Prostate gland (tissue), 2 donors: ENCODE measurements at regions not wholly inside any gene's neighbourhood (a gene's known extent, or its start where the extent isn't known, plus 50 kb on each side); places are given as distances from the start of the nearest gene placed in this dataset.

Experiments used
- DNase-seq: peaks from one replicate; pipeline ENCODE4 v3.0.0-alpha.2; 2019; ENCODE audit warnings: low spot score
- H3K27ac ChIP-seq, 2 donors: fragments of 200-600 bp; sonication (generic); 2 replicates each; pipeline ENCODE4 v1.5.1; 2017 to 2019
- H3K27me3 ChIP-seq: fragments of 200-600 bp; sonication (generic); replicated peaks from 2 replicates; pipeline ENCODE4 v1.5.1; 2019; ENCODE audit not compliant: insufficient read depth
- H3K36me3 ChIP-seq, 2 donors: fragments of 200-600 bp; sonication (generic); 1 replicate in 1 of 2; 2 replicates in 1 of 2; pipeline versions ENCODE4 v1.5.1 to v1.8.1; 2017 to 2019
- H3K4me1 ChIP-seq: fragments of 200-600 bp; sonication (generic); replicated peaks from 2 replicates; pipeline ENCODE4 v1.5.1; 2019
- H3K4me3 ChIP-seq, 2 donors: fragments of 200-600 bp; sonication (generic); 2 replicates each; pipeline ENCODE4 v1.5.1; 2017 to 2019
- H3K9me3 ChIP-seq: fragments of 200-600 bp; sonication (generic); 2 replicates; pipeline ENCODE4 v1.5.1; 2017
- POLR2A ChIP-seq: fragments of 450-650 bp; IDR thresholded peaks from one replicate; pipeline ENCODE4 v1.6.1; 2016; ENCODE audit warnings: antibody characterized with exemption, mild to moderate bottlenecking
- POLR2AphosphoS5 ChIP-seq: sonication (generic); formaldehyde crosslinking; IDR thresholded peaks from one replicate; pipeline ENCODE4 v1.6.1; 2017; ENCODE audit warnings: antibody characterized with exemption
- WGBS: methylation state at CpG from one replicate; pipeline ENCODE4 v1.1.5; 2018; 5-methylcytosine and 5-hydroxymethylcytosine counted together
- intact Hi-C: fragments of 100-400 bp; cut with DNase I; formaldehyde crosslinking; loops from one replicate; pipeline ENCODE4 v1.14.2; 2022
- TF ChIP-seq, protein P1 (sequence below), 4 experiments: fragments of 200-600 bp in 2 of 4; fragments of 450-650 bp in 2 of 4; sonication (generic) in 2 of 4; IDR thresholded peaks; 1 replicate in 3 of 4; 2 replicates in 1 of 4; pipeline ENCODE4 v1.5.1; 2016 to 2019; ENCODE audit warnings: antibody characterized with exemption in 4 of 4, mild to moderate bottlenecking in 2 of 4, moderate library complexity in 2 of 4

DNA sequence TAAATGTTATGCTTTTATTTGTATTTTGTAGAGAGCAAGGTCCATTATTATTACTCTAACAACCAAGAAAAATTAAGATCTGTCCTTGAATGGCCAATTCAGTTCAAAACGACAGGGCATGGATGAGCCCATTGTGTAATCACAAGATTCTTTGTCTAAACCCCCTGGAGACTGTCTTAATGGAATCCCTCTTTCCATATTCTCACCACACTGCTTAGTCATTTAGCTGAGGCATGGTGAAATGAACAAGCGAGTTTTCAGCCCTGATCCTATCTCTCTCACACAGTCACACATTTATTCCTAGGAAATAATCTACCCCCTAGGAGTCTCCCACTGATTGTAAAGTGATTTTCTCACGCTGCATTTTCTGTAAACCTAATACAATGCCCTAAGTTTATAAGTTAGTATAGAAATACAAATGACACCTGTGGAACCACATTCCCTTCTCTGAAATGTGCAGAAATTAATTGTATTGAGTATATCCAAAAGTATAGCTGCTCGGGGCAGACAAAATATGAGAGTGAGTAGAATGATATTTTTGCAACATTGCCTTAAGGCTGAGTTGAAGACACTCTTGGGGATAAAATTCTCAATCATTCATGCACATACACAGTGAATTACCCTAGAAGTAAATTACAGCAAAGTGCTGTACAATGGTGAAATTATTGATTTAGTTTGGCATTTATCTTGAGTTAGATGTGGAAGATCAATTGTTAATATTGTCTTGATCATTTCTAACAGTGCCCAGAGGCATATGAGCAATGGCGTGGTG is 119.7 kb upstream of the PCDH7 start:
- no peak overlapping the region for H3K27ac ChIP-seq
- intact Hi-C loops, result no loop called here
- H3K9me3 ChIP-seq, result no peaks in the 10 kb centered on the region
- no peak overlapping the region for H3K4me3 ChIP-seq
- TF ChIP-seq POLR2A (no peak), POLR2AphosphoS5 (no peak)
- TF ChIP-seq, protein P1, sequence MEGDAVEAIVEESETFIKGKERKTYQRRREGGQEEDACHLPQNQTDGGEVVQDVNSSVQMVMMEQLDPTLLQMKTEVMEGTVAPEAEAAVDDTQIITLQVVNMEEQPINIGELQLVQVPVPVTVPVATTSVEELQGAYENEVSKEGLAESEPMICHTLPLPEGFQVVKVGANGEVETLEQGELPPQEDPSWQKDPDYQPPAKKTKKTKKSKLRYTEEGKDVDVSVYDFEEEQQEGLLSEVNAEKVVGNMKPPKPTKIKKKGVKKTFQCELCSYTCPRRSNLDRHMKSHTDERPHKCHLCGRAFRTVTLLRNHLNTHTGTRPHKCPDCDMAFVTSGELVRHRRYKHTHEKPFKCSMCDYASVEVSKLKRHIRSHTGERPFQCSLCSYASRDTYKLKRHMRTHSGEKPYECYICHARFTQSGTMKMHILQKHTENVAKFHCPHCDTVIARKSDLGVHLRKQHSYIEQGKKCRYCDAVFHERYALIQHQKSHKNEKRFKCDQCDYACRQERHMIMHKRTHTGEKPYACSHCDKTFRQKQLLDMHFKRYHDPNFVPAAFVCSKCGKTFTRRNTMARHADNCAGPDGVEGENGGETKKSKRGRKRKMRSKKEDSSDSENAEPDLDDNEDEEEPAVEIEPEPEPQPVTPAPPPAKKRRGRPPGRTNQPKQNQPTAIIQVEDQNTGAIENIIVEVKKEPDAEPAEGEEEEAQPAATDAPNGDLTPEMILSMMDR (IDR thresholded peaks at IDR 0.05), result no peak
- H3K27me3 ChIP-seq, result peaks cover 2% of the 10 kb centered on the region
- 69% methylated on average over 5 of the region's 5 CpGs for WGBS
- DNase-seq, result no peak
- no peaks in the 10 kb centered on the region for H3K36me3 ChIP-seq
- H3K4me1 ChIP-seq, result no peaks in the 10 kb centered on the region

DNA sequence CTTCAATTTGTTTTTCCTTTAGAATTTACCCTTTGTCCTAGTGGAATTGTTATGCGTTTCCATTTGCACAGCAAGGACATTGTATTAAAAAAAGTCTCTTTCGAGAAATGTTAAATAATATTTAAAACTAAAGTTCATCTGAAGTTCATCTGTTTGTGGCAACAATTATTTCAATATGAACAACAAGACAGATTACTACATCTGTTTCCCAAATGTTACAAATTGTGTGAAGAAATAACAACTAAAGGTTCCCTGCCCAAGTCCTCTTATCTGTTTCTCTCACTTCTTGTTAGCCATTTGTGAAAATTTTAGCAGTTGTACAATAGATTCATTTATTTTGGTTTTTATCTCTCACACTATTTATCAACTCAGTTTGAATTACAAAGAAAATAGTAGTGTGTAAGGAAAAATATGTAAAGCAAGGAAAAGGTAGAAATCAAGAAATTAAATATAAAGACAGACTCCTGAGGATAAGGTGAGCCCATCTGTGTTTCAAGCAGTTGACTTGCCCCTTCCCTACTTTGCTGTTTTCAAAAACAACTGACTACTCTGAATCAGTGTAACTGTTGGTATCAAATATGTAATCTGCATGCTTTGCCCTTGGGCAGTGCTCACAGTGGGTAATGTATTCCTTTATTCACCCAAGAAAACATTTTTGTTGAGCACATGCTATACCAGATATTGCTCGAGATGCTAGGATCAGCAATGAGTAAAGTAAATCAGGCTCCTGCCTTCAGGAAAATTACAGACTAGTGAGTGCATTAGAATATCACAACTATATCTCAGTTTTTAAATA is 118.9 kb upstream of the PCDH7 start:
- Histone ChIP-seq H3K4me1 (no peaks in the 10 kb centered on the region), H3K9me3 (no peaks in the 10 kb centered on the region), H3K4me3 (no peak overlapping the region), H3K36me3 (no peaks in the 10 kb centered on the region), H3K27ac (no peak overlapping the region), H3K27me3 (peaks cover 2% of the 10 kb centered on the region)
- no peak for TF ChIP-seq POLR2AphosphoS5
- no peak for TF ChIP-seq POLR2A
- TF ChIP-seq, protein P1 (IDR thresholded peaks at IDR 0.05), result no peak
- intact Hi-C loops, result no loop called here
- DNase-seq, result no peak
- WGBS, result 88% methylated on average over 3 of the region's 3 CpGs

DNA sequence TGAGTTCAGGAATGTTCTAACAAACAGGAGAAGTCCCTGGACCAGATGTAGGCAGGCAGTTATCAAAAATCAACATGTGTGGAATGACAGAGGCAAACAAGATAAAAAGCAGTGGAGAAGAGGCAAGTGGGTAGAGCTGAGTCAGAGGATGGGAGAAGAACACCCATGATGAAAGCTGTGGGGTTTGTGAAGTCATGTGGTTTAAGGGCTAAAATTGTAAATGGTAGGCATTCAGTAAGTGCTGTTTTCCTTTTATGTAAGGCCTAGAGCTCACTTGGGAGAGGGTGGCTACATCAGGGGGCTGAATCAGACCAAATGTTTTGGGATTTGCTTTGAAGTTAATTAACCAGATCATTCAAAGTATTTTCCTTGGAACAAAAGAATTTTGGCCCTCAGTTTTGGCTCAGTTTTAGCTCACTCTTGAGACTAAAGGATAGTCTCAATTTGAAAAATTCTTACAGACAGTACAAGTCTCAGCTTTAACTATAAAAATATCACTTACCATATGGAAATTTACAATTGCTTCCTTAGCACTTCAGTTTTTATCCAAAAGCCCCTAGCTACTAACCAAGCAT is 114.5 kb upstream of the PCDH7 start:
- H3K36me3 ChIP-seq, result no peaks in the 10 kb centered on the region
- DNase-seq, result no peak
- no peaks in the 10 kb centered on the region for H3K27me3 ChIP-seq
- intact Hi-C loops, result no loop called here
- H3K4me1 ChIP-seq, result no peaks in the 10 kb centered on the region
- TF ChIP-seq, protein P1 (IDR thresholded peaks at IDR 0.05), result no peak
- TF ChIP-seq POLR2AphosphoS5 (no peak), POLR2A (no peak)
- H3K27ac ChIP-seq, result no peak overlapping the region
- H3K4me3 ChIP-seq, result no peak overlapping the region
- no peaks in the 10 kb centered on the region for H3K9me3 ChIP-seq

DNA sequence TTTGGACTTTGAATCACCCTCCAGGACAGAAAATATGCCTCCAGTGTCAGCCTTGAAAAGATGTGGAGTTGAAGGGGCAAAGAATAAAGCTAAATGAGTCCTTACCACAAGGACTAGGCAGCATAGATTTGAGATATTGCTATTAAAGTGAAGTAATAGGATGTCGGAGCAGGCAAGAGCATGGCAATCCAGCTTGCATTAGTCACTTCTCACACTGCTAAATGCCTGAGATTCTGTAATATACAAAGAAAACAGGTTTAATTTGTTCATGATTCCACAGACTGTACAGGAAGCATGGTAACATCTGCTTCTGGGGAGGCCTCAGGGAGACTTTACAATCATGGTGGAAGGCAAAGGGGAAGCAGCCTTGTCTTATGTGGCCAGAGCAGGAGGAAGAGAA is 109.8 kb upstream of the PCDH7 start:
- no peak for DNase-seq
- intact Hi-C loops, result no loop called here
- Histone ChIP-seq H3K4me3 (no peak overlapping the region), H3K36me3 (no peaks in the 10 kb centered on the region), H3K27ac (no peak overlapping the region), H3K4me1 (no peaks in the 10 kb centered on the region), H3K9me3 (no peaks in the 10 kb centered on the region), H3K27me3 (no peaks in the 10 kb centered on the region)
- 83% methylated on average over 1 of the region's 1 CpG for WGBS
- TF ChIP-seq, protein P1 (IDR thresholded peaks at IDR 0.05), result no peak
- no peak for TF ChIP-seq POLR2AphosphoS5
- no peak for TF ChIP-seq POLR2A
